Neural cell (in vitro differentiated cells): ENCODE measurements at regions not wholly inside any gene's neighbourhood (a gene's known extent, or its start where the extent isn't known, plus 50 kb on each side); places are given as distances from the start of the nearest gene placed in this dataset.

Experiments used
- H2AFZ ChIP-seq: fragments of 200-600, 300-800 bp; sonication (generic), shearing (Covaris generic); 2 replicates; pipeline ENCODE4 v1.6.0; 2014; ENCODE audit warnings: low read depth, mild to moderate bottlenecking, antibody characterized with exemption, low read length, moderate library complexity
- H3F3A ChIP-seq: fragments of 200-600 bp; shearing (Covaris generic); 2 replicates; pipeline ENCODE4 v1.6.1; 2016; ENCODE audit warnings: mild to moderate bottlenecking, moderate library complexity, mixed read lengths, antibody characterized with exemption, low read length; ENCODE audit not compliant: insufficient read depth, poor library complexity, severe bottlenecking
- H3K27ac ChIP-seq: fragments of 200-600, 300-800 bp; sonication (generic), shearing (Covaris generic); 2 replicates; pipeline ENCODE4 v1.5.1; 2014; ENCODE audit warnings: mild to moderate bottlenecking, low read length, moderate library complexity
- H3K27me3 ChIP-seq: fragments of 300-800, 200-600 bp; sonication (generic), shearing (Covaris generic); 2 replicates; pipeline ENCODE4 v1.6.0; 2014; ENCODE audit warnings: mild to moderate bottlenecking, low read depth, low read length, moderate library complexity; ENCODE audit not compliant: insufficient read depth
- H3K36me3 ChIP-seq: fragments of 300-800, 200-600 bp; sonication (generic), shearing (Covaris generic); 2 replicates; pipeline ENCODE4 v1.5.1; 2014; ENCODE audit warnings: mild to moderate bottlenecking, antibody characterized with exemption, low read length, moderate library complexity; ENCODE audit not compliant: insufficient read depth
- H3K4me2 ChIP-seq: fragments of 300-800, 200-600 bp; sonication (generic), shearing (Covaris generic); 2 replicates; pipeline ENCODE4 v1.6.0; 2014; ENCODE audit warnings: mild to moderate bottlenecking, low read length
- H3K4me3 ChIP-seq: fragments of 300-800, 200-600 bp; sonication (generic), shearing (Covaris generic); 2 replicates; pipeline ENCODE4 v1.5.1; 2014; ENCODE audit warnings: mild to moderate bottlenecking, low read length, moderate library complexity
- H3K79me2 ChIP-seq: fragments of 200-600 bp; shearing (Covaris generic); replicated peaks from 2 replicates; pipeline ENCODE4 v1.6.0; 2014; ENCODE audit warnings: mild to moderate bottlenecking, low read length, moderate library complexity; ENCODE audit not compliant: insufficient read depth
- H3K9ac ChIP-seq: fragments of 300-800, 200-600 bp; sonication (generic), shearing (Covaris generic); 2 replicates; pipeline ENCODE4 v1.6.1; 2016; ENCODE audit warnings: mild to moderate bottlenecking, low read length, mixed read lengths
- H3K9me2 ChIP-seq: fragments of 200-600 bp; shearing (Covaris generic); 2 replicates; pipeline ENCODE4 v1.6.1; 2016; ENCODE audit warnings: mild to moderate bottlenecking, low read length, mixed read lengths; ENCODE audit not compliant: insufficient read depth
- H3K9me3 ChIP-seq: fragments of 200-600, 300-800 bp; sonication (generic), shearing (Covaris generic); 2 replicates; pipeline ENCODE4 v1.6.1; 2016; ENCODE audit warnings: mild to moderate bottlenecking, mixed run types, low read length, moderate library complexity, mixed read lengths
- H4K20me1 ChIP-seq: fragments of 200-600 bp; shearing (Covaris generic); 2 replicates; pipeline ENCODE4 v1.6.1; 2016; ENCODE audit warnings: mild to moderate bottlenecking, mixed run types; ENCODE audit not compliant: insufficient read depth
- EP300 ChIP-seq: fragments of 450-650 bp; conservative IDR thresholded peaks from 2 replicates; pipeline ENCODE4 v1.6.1; 2014; ENCODE audit warnings: antibody characterized with exemption, mild to moderate bottlenecking, moderate library complexity; ENCODE audit not compliant: poor library complexity, severe bottlenecking
- EZH2 ChIP-seq: fragments of 200-600, 300-800 bp; shearing (Covaris generic), sonication (generic); IDR thresholded peaks from 2 replicates; pipeline ENCODE4 v1.6.1; 2014; ENCODE audit warnings: antibody characterized with exemption, low read length, borderline replicate concordance, mild to moderate bottlenecking; ENCODE audit not compliant: insufficient read depth, poor library complexity, severe bottlenecking
- MXI1 ChIP-seq: fragments of 450-650 bp; conservative IDR thresholded peaks from 2 replicates; pipeline ENCODE4 v1.6.1; 2014; ENCODE audit warnings: antibody characterized with exemption, mild to moderate bottlenecking; ENCODE audit not compliant: poor library complexity, severe bottlenecking
- POLR2AphosphoS5 ChIP-seq: IDR thresholded peaks from 2 replicates; pipeline ENCODE4 v1.6.1; 2012
- RAD21 ChIP-seq: fragments of 450-650 bp; conservative IDR thresholded peaks from 2 replicates; pipeline ENCODE4 v1.6.1; 2014; ENCODE audit warnings: antibody characterized with exemption, mild to moderate bottlenecking, moderate library complexity
- SMC3 ChIP-seq: fragments of 450-650 bp; conservative IDR thresholded peaks from 2 replicates; pipeline ENCODE4 v1.6.1; 2014; ENCODE audit warnings: antibody characterized with exemption, mild to moderate bottlenecking, moderate library complexity; ENCODE audit not compliant: poor library complexity
- TAF1 ChIP-seq: IDR thresholded peaks from 2 replicates; pipeline ENCODE4 v1.6.1; 2012; ENCODE audit warnings: low read depth
- TF ChIP-seq, protein P1 (sequence below): fragments of 450-650 bp; IDR thresholded peaks from 2 replicates; pipeline ENCODE4 v1.5.1; 2014; ENCODE audit warnings: antibody characterized with exemption, mild to moderate bottlenecking, moderate library complexity; ENCODE audit not compliant: poor library complexity, severe bottlenecking
- TF ChIP-seq, protein P2 (sequence below): IDR thresholded peaks from 2 replicates; pipeline ENCODE4 v1.6.1; 2012; ENCODE audit warnings: borderline replicate concordance

GRCh38 chr20:40895182-40895581 is 133.4 kb upstream of the TOP1 start:
- Histone ChIP-seq H4K20me1 (no peaks in the 10 kb centered on the region), H3K36me3 (no peaks in the 10 kb centered on the region), H2AFZ (no peak overlapping the region), H3K9me2 (no peaks in the 10 kb centered on the region), H3K9ac (no peak overlapping the region), H3K4me3 (no peak overlapping the region), H3K79me2 (no peaks in the 10 kb centered on the region), H3K27me3 (no peaks in the 10 kb centered on the region), H3K9me3 (no peaks in the 10 kb centered on the region), H3K27ac (no peak overlapping the region), H3F3A (no peaks in the 10 kb centered on the region), H3K4me2 (no peak overlapping the region)
- TF ChIP-seq TAF1 (no peak), MXI1 (no peak), EP300 (no peak), EZH2 (no peak), POLR2AphosphoS5 (no peak), RAD21 (no peak), SMC3 (no peak)
- TF ChIP-seq, protein P1, sequence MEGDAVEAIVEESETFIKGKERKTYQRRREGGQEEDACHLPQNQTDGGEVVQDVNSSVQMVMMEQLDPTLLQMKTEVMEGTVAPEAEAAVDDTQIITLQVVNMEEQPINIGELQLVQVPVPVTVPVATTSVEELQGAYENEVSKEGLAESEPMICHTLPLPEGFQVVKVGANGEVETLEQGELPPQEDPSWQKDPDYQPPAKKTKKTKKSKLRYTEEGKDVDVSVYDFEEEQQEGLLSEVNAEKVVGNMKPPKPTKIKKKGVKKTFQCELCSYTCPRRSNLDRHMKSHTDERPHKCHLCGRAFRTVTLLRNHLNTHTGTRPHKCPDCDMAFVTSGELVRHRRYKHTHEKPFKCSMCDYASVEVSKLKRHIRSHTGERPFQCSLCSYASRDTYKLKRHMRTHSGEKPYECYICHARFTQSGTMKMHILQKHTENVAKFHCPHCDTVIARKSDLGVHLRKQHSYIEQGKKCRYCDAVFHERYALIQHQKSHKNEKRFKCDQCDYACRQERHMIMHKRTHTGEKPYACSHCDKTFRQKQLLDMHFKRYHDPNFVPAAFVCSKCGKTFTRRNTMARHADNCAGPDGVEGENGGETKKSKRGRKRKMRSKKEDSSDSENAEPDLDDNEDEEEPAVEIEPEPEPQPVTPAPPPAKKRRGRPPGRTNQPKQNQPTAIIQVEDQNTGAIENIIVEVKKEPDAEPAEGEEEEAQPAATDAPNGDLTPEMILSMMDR: no peak
- TF ChIP-seq, protein P2, sequence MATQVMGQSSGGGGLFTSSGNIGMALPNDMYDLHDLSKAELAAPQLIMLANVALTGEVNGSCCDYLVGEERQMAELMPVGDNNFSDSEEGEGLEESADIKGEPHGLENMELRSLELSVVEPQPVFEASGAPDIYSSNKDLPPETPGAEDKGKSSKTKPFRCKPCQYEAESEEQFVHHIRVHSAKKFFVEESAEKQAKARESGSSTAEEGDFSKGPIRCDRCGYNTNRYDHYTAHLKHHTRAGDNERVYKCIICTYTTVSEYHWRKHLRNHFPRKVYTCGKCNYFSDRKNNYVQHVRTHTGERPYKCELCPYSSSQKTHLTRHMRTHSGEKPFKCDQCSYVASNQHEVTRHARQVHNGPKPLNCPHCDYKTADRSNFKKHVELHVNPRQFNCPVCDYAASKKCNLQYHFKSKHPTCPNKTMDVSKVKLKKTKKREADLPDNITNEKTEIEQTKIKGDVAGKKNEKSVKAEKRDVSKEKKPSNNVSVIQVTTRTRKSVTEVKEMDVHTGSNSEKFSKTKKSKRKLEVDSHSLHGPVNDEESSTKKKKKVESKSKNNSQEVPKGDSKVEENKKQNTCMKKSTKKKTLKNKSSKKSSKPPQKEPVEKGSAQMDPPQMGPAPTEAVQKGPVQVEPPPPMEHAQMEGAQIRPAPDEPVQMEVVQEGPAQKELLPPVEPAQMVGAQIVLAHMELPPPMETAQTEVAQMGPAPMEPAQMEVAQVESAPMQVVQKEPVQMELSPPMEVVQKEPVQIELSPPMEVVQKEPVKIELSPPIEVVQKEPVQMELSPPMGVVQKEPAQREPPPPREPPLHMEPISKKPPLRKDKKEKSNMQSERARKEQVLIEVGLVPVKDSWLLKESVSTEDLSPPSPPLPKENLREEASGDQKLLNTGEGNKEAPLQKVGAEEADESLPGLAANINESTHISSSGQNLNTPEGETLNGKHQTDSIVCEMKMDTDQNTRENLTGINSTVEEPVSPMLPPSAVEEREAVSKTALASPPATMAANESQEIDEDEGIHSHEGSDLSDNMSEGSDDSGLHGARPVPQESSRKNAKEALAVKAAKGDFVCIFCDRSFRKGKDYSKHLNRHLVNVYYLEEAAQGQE: no peak

- Histone ChIP-seq H3K27ac (no peak overlapping the region), H3K79me2 (no peaks in the 10 kb centered on the region), H3K9ac (no peak overlapping the region), H4K20me1 (no peaks in the 10 kb centered on the region), H3K4me3 (peak overlapping the region; percentile 5), H3K9me2 (no peaks in the 10 kb centered on the region), H3K4me2 (no peak overlapping the region), H3K36me3 (no peaks in the 10 kb centered on the region), H3F3A (no peaks in the 10 kb centered on the region), H3K27me3 (no peaks in the 10 kb centered on the region), H2AFZ (peak overlapping the region; percentile 9), H3K9me3 (no peaks in the 10 kb centered on the region)
- TF ChIP-seq EP300 (no peak), MXI1 (no peak), POLR2AphosphoS5 (no peak), EZH2 (no peak), SMC3 (no peak), TAF1 (no peak), RAD21 (no peak)
- TF ChIP-seq, protein P2: no peak
- TF ChIP-seq, protein P1: no peak
These were observed 131.6 kb upstream of the TOP1 start for GRCh38 chr20:40896814-40897700.
